ENCODE measurements at regions not wholly inside any gene's neighbourhood (a gene's known extent, or its start where the extent isn't known, plus 50 kb on each side); places are given as distances from the start of the nearest gene placed in this dataset.
"Not testable (repeated sequence)": the region's sequence is repeated elsewhere in the genome, so short reads cannot be mapped to it uniquely, and the experiment has no call there.

DNA sequence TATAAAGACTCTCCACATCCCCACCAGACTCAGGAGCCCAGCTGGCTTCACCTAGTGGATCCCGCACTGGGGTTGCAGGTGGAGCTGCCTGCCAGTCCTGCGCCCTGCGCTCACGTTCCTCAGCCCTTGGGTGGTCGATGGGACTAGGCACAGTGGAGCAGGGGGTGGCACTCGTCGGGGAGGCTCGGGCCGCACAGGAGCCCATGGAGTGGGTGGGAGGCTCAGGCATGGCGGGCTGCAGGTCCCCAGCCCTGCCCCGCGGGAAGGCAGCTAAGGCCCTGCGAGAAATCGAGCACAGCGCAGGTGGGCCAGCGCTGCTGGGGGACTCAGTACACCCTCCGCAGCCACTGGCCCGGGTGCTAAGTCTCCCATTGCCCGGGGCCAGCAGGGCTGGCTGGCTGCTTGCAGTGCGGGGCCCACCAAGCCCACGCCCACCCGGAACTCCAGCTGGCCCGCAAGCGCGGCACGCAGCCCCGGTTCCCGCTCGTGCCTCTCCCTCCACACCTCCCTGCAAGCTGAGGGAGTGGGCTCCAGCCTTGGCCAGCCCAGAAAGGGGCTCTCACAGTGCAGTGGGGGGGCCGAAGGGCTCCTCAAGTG is 371.8 kb downstream of the PRDM5 start:
- WGBS, 2 experiments (ENCODE audit: extremely low coverage in 2 of 2, insufficient read length in 1 of 2): 96% methylated on average over 8 of the region's 30 CpGs; no CpG with 5 or more reads in 1 of the 2 experiments
- dilution Hi-C loops (cut with HindIII; ENCODE audit: low sequenced_read_pairs, unreplicated experiment): not testable (repeated sequence)

More for the DNA sequence above, 371.8 kb downstream of the PRDM5 start:
- ATAC-seq (ENCODE audit: low read depth); H3K9ac ChIP-seq (ENCODE audit: low read depth, low read length); H3K4ac ChIP-seq (ENCODE audit: low read depth, low read length); H3K4me3 ChIP-seq (ENCODE audit: insufficient read depth, low read depth, low read length); H3K27ac ChIP-seq (ENCODE audit: insufficient read depth, low read length); H3K23ac ChIP-seq (ENCODE audit: low read depth, low read length); H2BK20ac ChIP-seq (ENCODE audit: low read depth, low read length); H3K79me1 ChIP-seq (ENCODE audit: low read depth in 1 of 2, low read length in 2 of 2); H3K56ac ChIP-seq (ENCODE audit: extremely low read depth, insufficient read depth, low read length); H2AFZ ChIP-seq (replicated peaks; ENCODE audit: low read length, poor library complexity); H3K4me2 ChIP-seq (ENCODE audit: low read depth, low read length); H4K8ac ChIP-seq (ENCODE audit: low read depth in 2 of 2, low read length in 2 of 2); H3K9me1 ChIP-seq (ENCODE audit: insufficient read depth, low read length); H3K9me3 ChIP-seq (ENCODE audit: control insufficient read depth, insufficient read depth, low read length); BruUV-seq (replicated peaks); H3K4me1 ChIP-seq (ENCODE audit: control insufficient read depth, insufficient read depth, low read length); intact Hi-C loops (cut with micrococcal nuclease); H2AK5ac ChIP-seq (ENCODE audit: low read depth, low read length); H3K36me3 ChIP-seq (ENCODE audit: control insufficient read depth, insufficient read depth, low read length); H4K20me1 ChIP-seq (ENCODE audit: insufficient read depth, low read length); H3K18ac ChIP-seq (ENCODE audit: low read depth, low read length); H2BK5ac ChIP-seq (ENCODE audit: low read depth, low read length, poor library complexity, severe bottlenecking); in situ Hi-C loops (cut with MboI; ENCODE audit: low sequenced_read_pairs); POLR2A ChIA-PET (ENCODE audit: unreplicated experiment); H3K14ac ChIP-seq (replicated peaks; ENCODE audit: low read depth, low read length); H2AK9ac ChIP-seq (replicated peaks; ENCODE audit: low read depth, low read length, poor library complexity); H4K91ac ChIP-seq (ENCODE audit: insufficient read depth, low read depth, low read length); H3K27me3 ChIP-seq (ENCODE audit: control insufficient read depth, insufficient read depth, low read length); H4K5ac ChIP-seq (ENCODE audit: low read depth, low read length); H2BK120ac ChIP-seq (ENCODE audit: low read depth, low read length); H2BK15ac ChIP-seq (ENCODE audit: low read depth, low read length); CTCF ChIA-PET; DNase-seq: not testable (repeated sequence)

Measured in IMR-90 (cell line).